ENCODE measurements at regions not wholly inside any gene's neighbourhood (a gene's known extent, or its start where the extent isn't known, plus 50 kb on each side); places are given as distances from the start of the nearest gene placed in this dataset.
A peak's percentile ranks its signal among the peaks of the same experiment; 100 is the strongest.

GRCh38 chr3:101998256-101998926 is 149.1 kb downstream of the NFKBIZ start:
- TF ChIP-seq CTCF (IDR thresholded peaks at IDR 0.05; ENCODE audit: insufficient read depth, low read length, missing control alignments) = no peak
- no peak overlapping the region for H3K4me3 ChIP-seq (ENCODE audit: low read depth, low read length)
- ChIA-PET POLR2A (interaction anchor here (1.4 kb wide), 1 partner anchor 149 kb away, joined by 6 read pairs; the partner anchor contains the start of gene NFKBIZ), CTCF (interaction anchor here (0.5 to 2.3 kb wide), 4 partner anchors 7 to 227 kb away, joined by 4 to 7 read pairs (median 4); no protein-coding TSS in a partner anchor)
- no peak for DNase-seq (ENCODE audit: low read depth, low spot score)

- peak; percentile 17 for DNase-seq (ENCODE audit: low read depth, low spot score)
- TF ChIP-seq CTCF (IDR thresholded peaks at IDR 0.05; ENCODE audit: insufficient read depth, low read length, missing control alignments) = no peak
- ChIA-PET CTCF (interaction anchor here (0.9 kb wide), 1 partner anchor 197 kb away, joined by 4 read pairs; no protein-coding TSS in a partner anchor), POLR2A (interaction anchor here (1.4 kb wide), 1 partner anchor 150 kb away, joined by 6 read pairs; the partner anchor contains the start of gene NFKBIZ)
- H3K4me3 ChIP-seq (ENCODE audit: low read depth, low read length) = no peak overlapping the region
Measured at GRCh38 chr3:101999177-101999779, 150.0 kb downstream of the NFKBIZ start.

- no peak overlapping the region for H3K4me3 ChIP-seq (ENCODE audit: low read depth, low read length)
- no peak for TF ChIP-seq CTCF (IDR thresholded peaks at IDR 0.05; ENCODE audit: insufficient read depth, low read length, missing control alignments)
- CTCF ChIA-PET = interaction anchor here (0.7 to 0.8 kb wide), 2 partner anchors 96 to 224 kb away, joined by 3 to 4 read pairs; no protein-coding TSS in a partner anchor
- POLR2A ChIA-PET = interaction anchor here (0.6 kb wide), 1 partner anchor 15 kb away, joined by 3 read pairs; no protein-coding TSS in a partner anchor
- DNase-seq (ENCODE audit: low read depth, low spot score) = no peak
Measured at GRCh38 chr3:102000620-102001209, 151.4 kb downstream of the NFKBIZ start.

- ChIA-PET CTCF (no interaction called here), POLR2A (no interaction called here)
- no peak for TF ChIP-seq CTCF (IDR thresholded peaks at IDR 0.05; ENCODE audit: insufficient read depth, low read length, missing control alignments)
- no peak overlapping the region for H3K4me3 ChIP-seq (ENCODE audit: low read depth, low read length)
- DNase-seq (ENCODE audit: low read depth, low spot score) = no peak
Measured at GRCh38 chr3:102002056-102002455, 152.7 kb downstream of the NFKBIZ start.

GRCh38 chr3:102004561-102004960 is 155.2 kb downstream of the NFKBIZ start:
- no peak for TF ChIP-seq CTCF (IDR thresholded peaks at IDR 0.05; ENCODE audit: insufficient read depth, low read length, missing control alignments)
- ChIA-PET POLR2A (no interaction called here), CTCF (interaction anchor here (1.0 to 3.1 kb wide), 2 partner anchors 220 to 225 kb away, joined by 3 to 17 read pairs; no protein-coding TSS in a partner anchor)
- no peak overlapping the region for H3K4me3 ChIP-seq (ENCODE audit: low read depth, low read length)
- no peak for DNase-seq (ENCODE audit: low read depth, low spot score)

GRCh38 chr3:102005551-102005950 is 156.2 kb downstream of the NFKBIZ start:
- H3K4me3 ChIP-seq (ENCODE audit: low read depth, low read length) = no peak overlapping the region
- CTCF ChIA-PET = interaction anchor here (1.1 to 3.1 kb wide), 4 partner anchors 8 to 219 kb away, joined by 3 to 17 read pairs (median 6); no protein-coding TSS in a partner anchor
- POLR2A ChIA-PET = no interaction called here
- TF ChIP-seq CTCF (IDR thresholded peaks at IDR 0.05; ENCODE audit: insufficient read depth, low read length, missing control alignments) = no peak
- DNase-seq (ENCODE audit: low read depth, low spot score) = no peak

Measured in AG04449 (cell line).